RPMI7951 (cell line): ENCODE measurements at regions not wholly inside any gene's neighbourhood (a gene's known extent, or its start where the extent isn't known, plus 50 kb on each side); places are given as distances from the start of the nearest gene placed in this dataset.

Experiments used
- DNase-seq: peaks from one replicate; pipeline ENCODE4 v3.0.0-alpha.2; 2012; ENCODE audit warnings: low read depth

- DNase-seq: no peak
Observed at GRCh38 chr11:39294648-39295047, 2164.8 kb downstream of the LRRC4C start.

- DNase-seq: no peak
Observed at GRCh38 chr11:39288011-39288410, 2171.4 kb downstream of the LRRC4C start.

- no peak for DNase-seq
Observed at GRCh38 chr11:39268176-39268690, 2191.2 kb downstream of the LRRC4C start.

- no peak for DNase-seq
Observed at GRCh38 chr11:39255648-39256047, 2203.8 kb downstream of the LRRC4C start.

GRCh38 chr11:39249566-39250365 is 2209.7 kb downstream of the LRRC4C start:
- DNase-seq: no peak

GRCh38 chr11:39247570-39248137 is 2211.8 kb downstream of the LRRC4C start:
- DNase-seq: no peak

GRCh38 chr11:39239553-39239952 is 2219.9 kb downstream of the LRRC4C start:
- no peak for DNase-seq

GRCh38 chr11:39236916-39237315 is 2222.5 kb downstream of the LRRC4C start:
- no peak for DNase-seq

GRCh38 chr11:39221550-39222138 is 2237.8 kb downstream of the LRRC4C start:
- DNase-seq: no peak

- DNase-seq: no peak
Observed at GRCh38 chr11:39220501-39221230, 2238.8 kb downstream of the LRRC4C start.

- no peak for DNase-seq
Observed at GRCh38 chr11:39220069-39220468, 2239.4 kb downstream of the LRRC4C start.

- no peak for DNase-seq
Observed at GRCh38 chr11:39209981-39210380, 2249.5 kb downstream of the LRRC4C start.

GRCh38 chr11:39205236-39205995 is 2254.0 kb downstream of the LRRC4C start:
- no peak for DNase-seq

- DNase-seq: no peak
Observed at GRCh38 chr11:39192671-39193070, 2266.8 kb downstream of the LRRC4C start.

- DNase-seq: no peak
Observed at GRCh38 chr11:39190751-39191150, 2268.7 kb downstream of the LRRC4C start.

GRCh38 chr11:39177678-39178077 is 2281.8 kb downstream of the LRRC4C start:
- DNase-seq: no peak

- no peak for DNase-seq
Observed at GRCh38 chr11:39174965-39175364, 2284.5 kb downstream of the LRRC4C start.

GRCh38 chr11:39174196-39174595 is 2285.3 kb downstream of the LRRC4C start:
- DNase-seq: no peak

GRCh38 chr11:39165021-39165420 is 2294.4 kb downstream of the LRRC4C start:
- no peak for DNase-seq

GRCh38 chr11:39149214-39149613 is 2310.2 kb downstream of the LRRC4C start:
- no peak for DNase-seq

GRCh38 chr11:39145346-39145745 is 2314.1 kb downstream of the LRRC4C start:
- DNase-seq: no peak
